ENCODE measurements at regions not wholly inside any gene's neighbourhood (a gene's known extent, or its start where the extent isn't known, plus 50 kb on each side); places are given as distances from the start of the nearest gene placed in this dataset.

DNA sequence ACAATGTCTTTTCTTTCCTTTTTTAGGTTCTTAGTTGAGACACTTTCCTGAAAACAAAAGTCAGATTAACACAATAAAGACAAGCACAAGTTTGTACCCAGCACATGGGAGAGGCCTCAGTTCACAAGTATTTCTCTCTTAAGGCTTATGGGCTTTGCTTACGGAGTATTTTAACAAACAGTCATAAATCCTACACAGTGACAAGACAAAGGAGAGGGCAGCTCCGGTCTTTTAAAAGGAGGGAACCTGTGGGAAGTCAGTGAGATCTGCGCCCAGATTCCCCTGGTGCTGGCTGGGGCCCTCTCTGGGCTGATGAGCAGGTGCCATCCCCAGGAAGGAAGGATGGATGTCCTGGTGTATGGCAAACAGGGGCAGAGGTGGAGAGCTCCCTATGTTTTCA, 398.6 kb downstream of the ACTR3B start:
- TF ChIP-seq, protein P1, sequence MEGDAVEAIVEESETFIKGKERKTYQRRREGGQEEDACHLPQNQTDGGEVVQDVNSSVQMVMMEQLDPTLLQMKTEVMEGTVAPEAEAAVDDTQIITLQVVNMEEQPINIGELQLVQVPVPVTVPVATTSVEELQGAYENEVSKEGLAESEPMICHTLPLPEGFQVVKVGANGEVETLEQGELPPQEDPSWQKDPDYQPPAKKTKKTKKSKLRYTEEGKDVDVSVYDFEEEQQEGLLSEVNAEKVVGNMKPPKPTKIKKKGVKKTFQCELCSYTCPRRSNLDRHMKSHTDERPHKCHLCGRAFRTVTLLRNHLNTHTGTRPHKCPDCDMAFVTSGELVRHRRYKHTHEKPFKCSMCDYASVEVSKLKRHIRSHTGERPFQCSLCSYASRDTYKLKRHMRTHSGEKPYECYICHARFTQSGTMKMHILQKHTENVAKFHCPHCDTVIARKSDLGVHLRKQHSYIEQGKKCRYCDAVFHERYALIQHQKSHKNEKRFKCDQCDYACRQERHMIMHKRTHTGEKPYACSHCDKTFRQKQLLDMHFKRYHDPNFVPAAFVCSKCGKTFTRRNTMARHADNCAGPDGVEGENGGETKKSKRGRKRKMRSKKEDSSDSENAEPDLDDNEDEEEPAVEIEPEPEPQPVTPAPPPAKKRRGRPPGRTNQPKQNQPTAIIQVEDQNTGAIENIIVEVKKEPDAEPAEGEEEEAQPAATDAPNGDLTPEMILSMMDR (conservative IDR thresholded peaks at IDR 0.05; ENCODE audit: low read length): no peak
- TF ChIP-seq EZH2phosphoT487 (IDR thresholded peaks at IDR 0.05; ENCODE audit: borderline replicate concordance, low read depth, low read length): no peak
